ENCODE measurements at regions not wholly inside any gene's neighbourhood (a gene's known extent, or its start where the extent isn't known, plus 50 kb on each side); places are given as distances from the start of the nearest gene placed in this dataset.

- H3K9ac ChIP-seq (ENCODE audit: low read length), result no peak overlapping the region
- H3K27me3 ChIP-seq (ENCODE audit: control insufficient read depth, insufficient read depth, low read length), result peaks cover 3% of the 10 kb centered on the region
- H3K27ac ChIP-seq (ENCODE audit: low read depth, low read length), result no peak overlapping the region
- H3K4me1 ChIP-seq (ENCODE audit: control insufficient read depth, insufficient read depth, low read length), result peaks cover 8% of the 10 kb centered on the region
- no peaks in the 10 kb centered on the region for H3K36me3 ChIP-seq (ENCODE audit: control insufficient read depth, insufficient read depth, low read length)
- H3K4me3 ChIP-seq (ENCODE audit: low read length), result no peak overlapping the region
Measured at GRCh38 chr2:239466061-239466754, 65.4 kb upstream of the HDAC4 start.

DNA sequence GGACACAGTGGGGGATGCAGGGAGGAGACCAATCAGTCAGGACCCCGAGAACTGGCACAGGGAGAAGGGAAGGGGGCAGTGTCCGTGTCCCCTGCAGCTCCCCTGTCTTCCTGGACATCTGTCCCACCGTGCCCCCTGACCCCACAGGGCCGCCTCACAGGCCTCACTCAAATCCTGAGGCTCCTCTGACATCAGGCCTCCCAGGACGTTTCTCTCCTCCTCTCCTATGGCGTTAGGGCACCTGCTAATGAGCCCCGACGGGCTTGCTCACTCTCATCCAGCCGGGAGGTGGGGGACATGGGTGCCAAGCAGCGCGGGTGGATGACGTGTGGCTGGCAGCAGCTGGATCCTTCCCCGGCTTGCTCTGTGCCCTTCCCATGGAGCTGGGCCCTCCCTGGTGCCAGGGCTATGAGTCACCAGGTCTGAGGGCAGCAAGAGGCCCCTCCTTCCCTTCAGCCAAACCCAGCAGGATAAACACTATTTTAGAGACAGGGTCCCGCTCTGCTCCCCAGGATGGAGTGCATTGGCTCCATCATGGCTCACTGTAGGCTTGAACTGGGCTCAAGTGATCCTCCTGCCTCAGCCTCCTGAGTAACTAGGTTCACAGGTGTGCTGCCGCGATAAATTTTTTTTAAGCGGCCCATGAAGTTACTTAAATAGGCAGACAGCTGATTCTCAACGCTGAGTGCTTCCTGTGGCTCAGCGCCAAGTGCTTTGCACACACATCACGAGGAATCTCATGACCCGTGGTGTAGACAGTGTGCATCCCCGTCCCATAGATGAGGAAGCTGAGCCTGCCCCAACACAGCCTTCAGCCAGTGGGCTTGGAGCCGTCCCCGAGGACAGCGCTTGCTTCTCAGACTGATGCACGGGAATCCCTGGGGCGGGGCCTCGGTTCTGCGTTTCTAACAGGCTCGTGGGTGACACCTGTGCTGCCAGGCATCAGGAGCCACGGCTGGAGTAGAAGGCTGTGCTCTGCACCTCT lies 64.5 kb upstream of the HDAC4 start:
- no peak overlapping the region for H3K27ac ChIP-seq (ENCODE audit: low read depth, low read length)
- H3K4me1 ChIP-seq (ENCODE audit: control insufficient read depth, insufficient read depth, low read length), result peaks cover 8% of the 10 kb centered on the region
- H3K9ac ChIP-seq (ENCODE audit: low read length), result no peak overlapping the region
- H3K4me3 ChIP-seq (ENCODE audit: low read length), result no peak overlapping the region
- H3K27me3 ChIP-seq (ENCODE audit: control insufficient read depth, insufficient read depth, low read length), result peaks cover 3% of the 10 kb centered on the region
- no peaks in the 10 kb centered on the region for H3K36me3 ChIP-seq (ENCODE audit: control insufficient read depth, insufficient read depth, low read length)

DNA sequence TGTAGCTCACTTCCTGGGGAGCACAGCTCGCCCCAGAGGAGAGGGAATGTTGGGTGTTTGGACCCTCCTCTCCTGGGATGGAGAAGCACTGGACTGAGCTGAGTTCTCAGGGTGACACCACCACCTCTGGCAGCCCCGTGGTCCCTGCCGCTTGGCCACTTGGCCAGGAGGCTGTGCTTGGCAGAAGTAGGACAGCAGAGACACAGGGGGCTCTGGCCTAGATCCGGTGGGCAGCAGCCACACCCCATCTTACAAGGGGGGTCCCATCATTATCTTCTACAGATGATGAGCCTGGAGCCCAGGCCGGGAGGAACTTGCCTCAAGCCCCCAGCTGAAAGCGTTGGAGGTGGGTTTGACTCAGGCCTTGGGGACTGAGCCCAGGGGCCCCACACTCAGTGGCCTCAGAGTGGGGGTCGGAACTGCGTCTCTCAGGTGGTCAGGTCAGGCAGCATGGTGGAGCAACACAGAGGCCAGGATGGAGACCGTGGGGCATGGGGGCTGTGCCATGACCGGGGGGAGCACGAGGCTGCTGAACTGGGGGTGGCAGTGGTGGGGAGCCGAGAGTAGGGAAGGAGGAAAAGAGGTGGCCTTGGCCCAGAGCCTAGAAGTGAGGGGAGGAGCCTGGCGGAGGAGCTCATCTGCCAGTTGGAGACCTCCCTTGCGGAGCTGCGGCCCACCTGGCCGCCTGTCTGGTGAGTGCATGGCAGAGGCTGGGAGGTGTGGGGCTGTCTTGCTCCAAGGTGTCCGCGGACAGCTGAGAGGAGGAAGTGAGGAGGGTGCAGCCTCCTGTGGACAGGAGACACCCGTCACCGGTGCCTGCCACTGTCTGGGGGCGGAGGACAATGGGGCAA lies 63.6 kb upstream of the HDAC4 start:
- H3K27ac ChIP-seq (ENCODE audit: low read depth, low read length), result no peak overlapping the region
- H3K9ac ChIP-seq (ENCODE audit: low read length), result no peak overlapping the region
- H3K27me3 ChIP-seq (ENCODE audit: control insufficient read depth, insufficient read depth, low read length), result peaks cover 3% of the 10 kb centered on the region
- no peaks in the 10 kb centered on the region for H3K36me3 ChIP-seq (ENCODE audit: control insufficient read depth, insufficient read depth, low read length)
- peaks cover 8% of the 10 kb centered on the region for H3K4me1 ChIP-seq (ENCODE audit: control insufficient read depth, insufficient read depth, low read length)
- no peak overlapping the region for H3K4me3 ChIP-seq (ENCODE audit: low read length)

DNA sequence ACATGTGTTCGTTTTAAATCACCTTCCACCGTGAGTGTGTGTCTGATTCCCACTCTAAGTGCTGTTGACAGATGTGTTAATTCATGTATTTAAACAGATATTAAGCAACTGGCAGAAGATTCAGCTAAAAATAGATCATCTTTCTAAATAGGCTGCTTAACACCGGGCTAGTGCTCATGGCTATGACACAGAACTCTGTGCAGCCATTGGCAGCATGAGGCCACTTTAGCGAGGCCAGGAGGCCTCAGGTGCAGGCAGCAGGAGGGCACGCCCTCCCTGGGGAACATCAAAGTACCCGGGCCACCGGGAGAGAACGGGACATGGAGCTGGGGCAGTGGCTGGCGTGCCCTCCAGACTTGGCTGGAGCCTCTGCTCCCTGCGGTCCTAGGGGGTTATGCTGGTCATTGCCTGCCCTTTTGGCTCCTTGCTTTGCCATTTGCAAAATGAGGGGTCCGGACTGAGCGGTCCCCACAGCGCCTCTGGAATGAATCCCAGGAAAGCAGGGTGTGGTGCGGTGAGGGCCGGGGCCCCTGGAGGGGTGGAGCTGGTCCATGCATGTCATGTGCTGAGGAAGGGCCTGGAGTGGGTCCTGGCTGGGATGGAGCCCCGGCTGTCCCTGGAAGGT lies 62.8 kb upstream of the HDAC4 start:
- H3K9ac ChIP-seq (ENCODE audit: low read length), result no peak overlapping the region
- H3K27ac ChIP-seq (ENCODE audit: low read depth, low read length), result no peak overlapping the region
- no peaks in the 10 kb centered on the region for H3K36me3 ChIP-seq (ENCODE audit: control insufficient read depth, insufficient read depth, low read length)
- no peak overlapping the region for H3K4me3 ChIP-seq (ENCODE audit: low read length)
- H3K4me1 ChIP-seq (ENCODE audit: control insufficient read depth, insufficient read depth, low read length), result peaks cover 8% of the 10 kb centered on the region
- peaks cover 3% of the 10 kb centered on the region for H3K27me3 ChIP-seq (ENCODE audit: control insufficient read depth, insufficient read depth, low read length)

GRCh38 chr2:239462671-239463506 lies 62.1 kb upstream of the HDAC4 start:
- Histone ChIP-seq H3K27ac (ENCODE audit: low read depth, low read length) (no peak overlapping the region), H3K4me1 (ENCODE audit: control insufficient read depth, insufficient read depth, low read length) (peaks cover 8% of the 10 kb centered on the region), H3K9ac (ENCODE audit: low read length) (no peak overlapping the region), H3K4me3 (ENCODE audit: low read length) (no peak overlapping the region), H3K36me3 (ENCODE audit: control insufficient read depth, insufficient read depth, low read length) (no peaks in the 10 kb centered on the region), H3K27me3 (ENCODE audit: control insufficient read depth, insufficient read depth, low read length) (peaks cover 3% of the 10 kb centered on the region)

DNA sequence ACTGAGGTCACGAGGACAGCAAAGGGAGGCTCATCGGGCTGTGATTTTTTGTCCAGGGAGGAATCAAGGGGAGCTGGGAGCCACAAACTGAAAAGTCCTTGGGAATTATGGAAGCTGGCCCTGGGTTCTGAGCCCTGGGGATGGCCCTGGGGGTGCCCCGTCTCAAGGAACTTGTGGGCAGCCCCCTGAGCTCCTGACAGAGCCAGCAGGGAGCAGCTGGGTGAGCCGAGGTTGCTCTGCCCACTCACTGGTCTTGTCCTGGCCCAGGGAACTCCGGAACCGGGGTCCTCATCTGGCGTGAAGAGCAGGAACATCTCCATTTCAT lies 61.3 kb upstream of the HDAC4 start:
- Histone ChIP-seq H3K4me1 (ENCODE audit: control insufficient read depth, insufficient read depth, low read length) (peaks cover 8% of the 10 kb centered on the region), H3K27ac (ENCODE audit: low read depth, low read length) (no peak overlapping the region), H3K9ac (ENCODE audit: low read length) (no peak overlapping the region), H3K27me3 (ENCODE audit: control insufficient read depth, insufficient read depth, low read length) (peaks cover 3% of the 10 kb centered on the region), H3K4me3 (ENCODE audit: low read length) (no peak overlapping the region), H3K36me3 (ENCODE audit: control insufficient read depth, insufficient read depth, low read length) (no peaks in the 10 kb centered on the region)

DNA sequence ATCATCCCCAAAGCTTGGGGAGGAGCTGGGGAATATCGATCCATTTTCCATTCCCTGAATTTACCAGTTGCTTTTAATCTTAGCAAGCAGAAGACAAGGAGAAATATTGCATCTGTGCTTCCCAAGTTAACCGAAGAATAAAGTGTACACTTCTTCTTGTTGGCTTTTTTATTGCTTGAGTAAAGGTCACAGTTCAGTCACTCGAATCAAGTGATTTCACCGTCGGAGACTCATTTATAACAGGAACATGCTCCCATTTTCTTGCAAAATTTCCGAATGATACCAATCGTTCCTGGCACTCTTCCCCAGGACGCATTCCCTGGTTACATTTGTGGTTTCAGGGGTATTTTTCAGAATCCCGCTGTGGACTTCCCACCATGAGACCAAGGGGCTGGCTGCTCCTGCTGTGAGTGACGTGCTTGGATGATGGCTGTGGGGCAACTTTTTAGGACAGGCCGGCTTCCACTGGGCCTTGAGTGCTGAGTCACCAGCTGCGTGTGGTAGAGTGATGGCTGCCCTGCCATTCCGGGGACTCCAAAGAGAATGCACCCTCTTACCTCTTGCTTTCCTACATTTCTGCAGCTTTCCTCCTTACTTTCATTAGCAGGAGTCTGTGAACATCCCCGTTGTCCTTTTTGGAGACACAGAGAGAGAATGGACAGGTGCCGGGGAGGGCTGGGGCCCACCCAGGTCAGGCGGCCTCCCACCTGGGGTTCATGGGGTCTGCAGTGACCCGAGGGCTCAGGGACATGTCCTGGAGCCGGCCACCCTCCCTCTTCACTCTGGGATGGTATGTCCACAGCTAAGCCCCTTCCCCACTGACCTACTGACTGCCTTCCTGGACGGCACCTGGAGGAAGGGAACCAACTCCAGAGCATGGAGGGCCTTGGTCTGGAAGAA lies 60.7 kb upstream of the HDAC4 start:
- Histone ChIP-seq H3K27ac (ENCODE audit: low read depth, low read length) (no peak overlapping the region), H3K4me1 (ENCODE audit: control insufficient read depth, insufficient read depth, low read length) (peaks cover 8% of the 10 kb centered on the region), H3K4me3 (ENCODE audit: low read length) (no peak overlapping the region), H3K36me3 (ENCODE audit: control insufficient read depth, insufficient read depth, low read length) (no peaks in the 10 kb centered on the region), H3K27me3 (ENCODE audit: control insufficient read depth, insufficient read depth, low read length) (peaks cover 3% of the 10 kb centered on the region), H3K9ac (ENCODE audit: low read length) (no peak overlapping the region)

DNA sequence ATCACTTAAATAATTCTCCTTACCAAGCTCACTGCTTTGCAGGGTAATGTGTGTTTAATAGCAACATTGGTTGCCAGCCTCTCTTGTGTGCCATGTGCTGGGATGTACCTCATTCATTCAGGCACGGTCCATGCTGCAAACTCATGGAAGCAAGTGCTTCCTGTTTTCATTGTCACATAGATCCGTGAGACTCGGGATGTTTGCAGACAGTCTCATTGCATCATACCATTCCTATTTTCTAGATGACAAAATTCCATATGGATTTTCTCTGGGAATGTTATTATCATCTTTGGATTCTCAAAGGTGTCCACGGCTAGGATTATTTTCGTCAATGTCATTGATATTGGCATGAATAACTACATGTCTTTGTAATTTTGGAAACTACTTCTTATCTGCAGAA lies 60.0 kb upstream of the HDAC4 start:
- Histone ChIP-seq H3K9ac (ENCODE audit: low read length) (no peak overlapping the region), H3K4me1 (ENCODE audit: control insufficient read depth, insufficient read depth, low read length) (peaks cover 8% of the 10 kb centered on the region)

GRCh38 chr2:239459606-239460005 lies 58.8 kb upstream of the HDAC4 start:
- Histone ChIP-seq H3K4me1 (ENCODE audit: control insufficient read depth, insufficient read depth, low read length) (peaks cover 5% of the 10 kb centered on the region), H3K27me3 (ENCODE audit: control insufficient read depth, insufficient read depth, low read length) (peaks cover 3% of the 10 kb centered on the region), H3K9ac (ENCODE audit: low read length) (no peak overlapping the region), H3K36me3 (ENCODE audit: control insufficient read depth, insufficient read depth, low read length) (no peaks in the 10 kb centered on the region), H3K27ac (ENCODE audit: low read depth, low read length) (no peak overlapping the region), H3K4me3 (ENCODE audit: low read length) (no peak overlapping the region)

More for the DNA sequence above, 60.0 kb upstream of the HDAC4 start:
- Histone ChIP-seq H3K27ac (ENCODE audit: low read depth, low read length) (no peak overlapping the region), H3K36me3 (ENCODE audit: control insufficient read depth, insufficient read depth, low read length) (no peaks in the 10 kb centered on the region), H3K27me3 (ENCODE audit: control insufficient read depth, insufficient read depth, low read length) (peaks cover 3% of the 10 kb centered on the region), H3K4me3 (ENCODE audit: low read length) (no peak overlapping the region)

- H3K4me1 ChIP-seq (ENCODE audit: control insufficient read depth, insufficient read depth, low read length), result peaks cover 5% of the 10 kb centered on the region
- peaks cover 3% of the 10 kb centered on the region for H3K27me3 ChIP-seq (ENCODE audit: control insufficient read depth, insufficient read depth, low read length)
- no peak overlapping the region for H3K9ac ChIP-seq (ENCODE audit: low read length)
Measured at GRCh38 chr2:239459056-239459455, 58.2 kb upstream of the HDAC4 start.

More at GRCh38 chr2:239459056-239459455, 58.2 kb upstream of the HDAC4 start:
- H3K27ac ChIP-seq (ENCODE audit: low read depth, low read length), result no peak overlapping the region
- H3K36me3 ChIP-seq (ENCODE audit: control insufficient read depth, insufficient read depth, low read length), result no peaks in the 10 kb centered on the region
- no peak overlapping the region for H3K4me3 ChIP-seq (ENCODE audit: low read length)

Measured in rectal smooth muscle tissue (tissue), 1 donor.